Spleen (tissue), 11 donors: ENCODE measurements at regions not wholly inside any gene's neighbourhood (a gene's known extent, or its start where the extent isn't known, plus 50 kb on each side); places are given as distances from the start of the nearest gene placed in this dataset.

Experiments used
- DNase-seq: peaks from one replicate; pipeline ENCODE4 v3.0.0-alpha.2; 2020
- H3K27ac ChIP-seq, 8 donors: fragments of 200-600 bp; sonication (generic) in 7 of 8; 1 replicate in 4 of 8; 2 replicates in 4 of 8; pipeline versions ENCODE4 v1.5.0 to v1.8.0; 2016 to 2021; ENCODE audit warnings: inconsistent platforms in 4 of 8, mild to moderate bottlenecking in 4 of 8, moderate library complexity in 1 of 8
- H3K27me3 ChIP-seq, 7 donors: fragments of 200-600 bp; sonication (generic) in 6 of 7; replicated peaks in 1 of 7; 1 replicate in 4 of 7; 2 replicates in 3 of 7; pipeline versions ENCODE4 v1.5.0 to v1.8.0; 2016 to 2021; ENCODE audit warnings: inconsistent platforms in 3 of 7, mild to moderate bottlenecking in 1 of 7
- H3K36me3 ChIP-seq, 6 donors: fragments of 200-600 bp; sonication (generic) in 5 of 6; 1 replicate in 4 of 6; 2 replicates in 2 of 6; pipeline versions ENCODE4 v1.5.0 to v1.8.0; 2016 to 2021; ENCODE audit warnings: inconsistent platforms in 2 of 6
- H3K4me1 ChIP-seq, 6 donors: fragments of 200-600 bp; sonication (generic) in 5 of 6; 1 replicate in 3 of 6; 2 replicates in 3 of 6; pipeline versions ENCODE4 v1.5.0 to v1.8.0; 2016 to 2021; ENCODE audit warnings: inconsistent platforms in 3 of 6
- H3K4me3 ChIP-seq, 8 donors: fragments of 200-600 bp; sonication (generic) in 7 of 8; 1 replicate in 4 of 8; 2 replicates in 4 of 8; pipeline versions ENCODE4 v1.5.0 to v1.8.0; 2016 to 2021; ENCODE audit warnings: inconsistent platforms in 4 of 8, mild to moderate bottlenecking in 4 of 8, moderate library complexity in 2 of 8
- H3K9me3 ChIP-seq, 8 donors: fragments of 200-600 bp; sonication (generic) in 7 of 8; 1 replicate in 4 of 8; 2 replicates in 4 of 8; pipeline versions ENCODE4 v1.5.0 to v1.8.0; 2016 to 2021; ENCODE audit warnings: inconsistent platforms in 4 of 8
- POLR2A ChIP-seq, 3 donors: fragments of 450-650 bp; IDR thresholded peaks; one replicate each; pipeline ENCODE4 v1.5.1; 2017; ENCODE audit warnings: antibody characterized with exemption in 3 of 3, mild to moderate bottlenecking in 1 of 3
- POLR2AphosphoS5 ChIP-seq, 3 donors: sonication (generic); formaldehyde crosslinking; IDR thresholded peaks; one replicate each; pipeline ENCODE4 v1.5.1; 2017; ENCODE audit warnings: antibody characterized with exemption in 3 of 3
- WGBS, 5 donors: extraction: QIAGEN DNeasy Blood & Tissue Kit in 3 of 5; methylation state at CpG; one replicate each; pipeline versions ENCODE4 v1.1.5 to v1.1.7; 2013 to 2018; 5-methylcytosine and 5-hydroxymethylcytosine counted together
- intact Hi-C: fragments of 100-400 bp; cut with DNase I; formaldehyde crosslinking; loops from one replicate; pipeline ENCODE4 v1.15.0; 2023; ENCODE audit warnings: low total_unique reads
- TF ChIP-seq, protein P1 (sequence below), 11 experiments: fragments of 200-600 bp in 7 of 11; fragments of 450-650 bp in 4 of 11; sonication (generic) in 4 of 11; IDR thresholded peaks in 8 of 11; conservative IDR thresholded peaks in 3 of 11; 1 replicate in 7 of 11; 2 replicates in 4 of 11; pipeline versions ENCODE4 v1.4.0 to v1.8.0; 2016 to 2021; ENCODE audit warnings: antibody characterized with exemption in 11 of 11, inconsistent platforms in 4 of 11, mild to moderate bottlenecking in 1 of 11
- donor health status: healthy with polysubstance abuse.
- donor health status: DM: no; HTN: no; CAD: no; lungs with moderate emphysema.
- donor health status: DM: no; HTN: no; CAD: no.
- donor health status: Bipolar disorder and iron deficiency.
- donor health status: healthy.
- donor health status: DM: no; HTN: no; CAD: no.
- donor health status: DM: yes; HTN: yes; CAD: no.

DNA sequence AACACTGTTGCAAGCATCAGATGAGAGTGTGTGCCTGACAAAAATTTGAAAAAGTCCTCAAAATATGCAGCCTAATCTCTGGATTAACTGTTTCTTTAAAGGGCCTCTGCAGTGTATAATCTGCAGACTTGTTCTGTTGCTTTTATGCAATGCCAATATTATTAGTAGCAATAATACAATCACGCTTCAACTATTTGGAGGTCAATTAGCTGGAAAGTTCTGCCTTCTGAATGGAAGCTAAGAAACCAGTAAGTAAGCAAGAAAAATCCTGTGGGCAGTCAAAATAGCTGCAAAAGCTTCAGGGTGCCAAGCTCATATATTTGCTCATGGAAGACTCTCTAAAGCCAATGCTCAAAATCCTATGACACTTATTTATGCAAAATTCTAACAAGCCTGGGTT is 153.2 kb upstream of the NR2F2 start:
- H3K4me1 ChIP-seq, result peaks cover 0 to 8% (median 2%) of the 10 kb centered on the region in 6 donors
- H3K27me3 ChIP-seq, result no peaks in the 10 kb centered on the region
- WGBS, 5 donors, result 63 to 94% (median 85%) methylated on average over 1 of the region's 1 CpG
- H3K36me3 ChIP-seq, result no peaks in the 10 kb centered on the region
- no peak overlapping the region for H3K4me3 ChIP-seq
- no peaks in the 10 kb centered on the region for H3K9me3 ChIP-seq
- TF ChIP-seq POLR2AphosphoS5 (IDR thresholded peaks at IDR 0.05) (no peak), POLR2A (IDR thresholded peaks at IDR 0.05) (no peak)
- TF ChIP-seq, protein P1, sequence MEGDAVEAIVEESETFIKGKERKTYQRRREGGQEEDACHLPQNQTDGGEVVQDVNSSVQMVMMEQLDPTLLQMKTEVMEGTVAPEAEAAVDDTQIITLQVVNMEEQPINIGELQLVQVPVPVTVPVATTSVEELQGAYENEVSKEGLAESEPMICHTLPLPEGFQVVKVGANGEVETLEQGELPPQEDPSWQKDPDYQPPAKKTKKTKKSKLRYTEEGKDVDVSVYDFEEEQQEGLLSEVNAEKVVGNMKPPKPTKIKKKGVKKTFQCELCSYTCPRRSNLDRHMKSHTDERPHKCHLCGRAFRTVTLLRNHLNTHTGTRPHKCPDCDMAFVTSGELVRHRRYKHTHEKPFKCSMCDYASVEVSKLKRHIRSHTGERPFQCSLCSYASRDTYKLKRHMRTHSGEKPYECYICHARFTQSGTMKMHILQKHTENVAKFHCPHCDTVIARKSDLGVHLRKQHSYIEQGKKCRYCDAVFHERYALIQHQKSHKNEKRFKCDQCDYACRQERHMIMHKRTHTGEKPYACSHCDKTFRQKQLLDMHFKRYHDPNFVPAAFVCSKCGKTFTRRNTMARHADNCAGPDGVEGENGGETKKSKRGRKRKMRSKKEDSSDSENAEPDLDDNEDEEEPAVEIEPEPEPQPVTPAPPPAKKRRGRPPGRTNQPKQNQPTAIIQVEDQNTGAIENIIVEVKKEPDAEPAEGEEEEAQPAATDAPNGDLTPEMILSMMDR (IDR thresholded peaks at IDR 0.05 in 8 of 11, conservative IDR thresholded peaks at IDR 0.05 in 3 of 11), result no peak
- no peak for DNase-seq
- H3K27ac ChIP-seq, result no peak overlapping the region
- intact Hi-C loops, result no loop called here

DNA sequence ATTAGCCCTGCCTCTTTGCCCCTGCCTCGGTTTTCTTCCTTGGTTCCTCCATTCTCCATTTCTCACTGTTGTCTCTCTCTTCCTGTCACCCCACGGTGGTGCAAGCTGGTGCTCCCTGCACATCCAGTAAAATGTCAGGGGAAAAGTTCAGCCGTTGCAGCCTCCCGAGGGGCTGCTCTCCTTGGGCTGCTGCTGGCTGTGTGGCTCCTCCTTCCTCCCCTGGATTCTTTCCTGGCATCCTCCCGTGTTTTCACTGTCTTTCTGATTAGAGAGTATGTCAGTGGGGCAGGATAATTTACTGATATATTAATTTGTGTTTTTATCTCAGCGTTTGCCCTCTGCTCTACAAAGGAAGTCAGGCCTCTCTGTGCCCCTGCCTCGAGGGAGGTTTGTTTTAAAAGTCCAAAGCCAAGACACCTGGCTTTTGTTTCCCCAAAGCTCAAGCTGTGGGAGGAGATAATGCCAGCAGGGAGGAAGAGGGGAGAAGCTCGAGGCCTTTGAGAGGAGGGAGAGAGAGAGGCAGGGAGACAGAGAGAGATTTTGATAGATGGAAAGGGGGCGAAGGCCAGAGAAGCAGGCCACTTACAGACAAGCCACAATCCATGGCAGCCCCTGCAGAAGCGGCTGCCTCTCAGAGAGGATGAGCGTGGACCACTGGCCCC is 150.3 kb upstream of the NR2F2 start:
- 39 to 50% (median 42%) methylated on average over 11 of the region's 11 CpGs for WGBS, 5 donors
- Histone ChIP-seq H3K36me3 (no peaks in the 10 kb centered on the region), H3K9me3 (no peaks in the 10 kb centered on the region), H3K4me3 (no peak overlapping the region), H3K27ac (peak overlapping the region in 1 of 8 donors; percentile 8), H3K4me1 (peaks cover 0 to 8% (median 4%) of the 10 kb centered on the region in 6 donors), H3K27me3 (no peaks in the 10 kb centered on the region)
- no peak for DNase-seq
- intact Hi-C loops, result no loop called here
- TF ChIP-seq, protein P1 (IDR thresholded peaks at IDR 0.05 in 8 of 11, conservative IDR thresholded peaks at IDR 0.05 in 3 of 11), result no peak
- TF ChIP-seq POLR2A (IDR thresholded peaks at IDR 0.05), result no peak
- TF ChIP-seq POLR2AphosphoS5 (IDR thresholded peaks at IDR 0.05), result no peak

DNA sequence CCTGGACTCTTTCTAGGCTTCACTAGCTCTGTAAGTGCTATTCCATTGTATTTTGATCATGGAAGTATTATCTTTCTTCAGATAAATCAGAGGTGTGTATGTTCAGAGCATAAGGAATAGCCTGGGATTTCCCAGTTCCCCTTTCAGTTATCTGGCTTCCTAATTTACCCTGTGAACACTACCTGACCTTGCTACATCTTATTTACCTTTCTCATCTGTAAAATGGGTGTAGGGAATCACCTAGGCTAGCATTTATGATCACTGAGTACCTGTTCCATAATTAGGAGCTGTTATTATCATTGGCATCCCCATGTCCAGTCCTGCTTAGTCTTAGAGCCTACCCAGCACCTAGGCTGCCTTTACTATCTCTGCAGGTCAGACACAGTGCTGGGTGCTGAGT is 149.3 kb upstream of the NR2F2 start:
- intact Hi-C loops, result no loop called here
- H3K4me1 ChIP-seq, result peaks cover 0 to 8% (median 4%) of the 10 kb centered on the region in 6 donors
- H3K27ac ChIP-seq, result peak overlapping the region in 6 of 8 donors; percentile 19 to 62 (median 56)
- no peaks in the 10 kb centered on the region for H3K36me3 ChIP-seq
- no peak overlapping the region for H3K4me3 ChIP-seq
- DNase-seq, result no peak
- no peaks in the 10 kb centered on the region for H3K9me3 ChIP-seq
- TF ChIP-seq POLR2A (IDR thresholded peaks at IDR 0.05) (no peak), POLR2AphosphoS5 (IDR thresholded peaks at IDR 0.05) (no peak)
- TF ChIP-seq, protein P1 (IDR thresholded peaks at IDR 0.05 in 8 of 11, conservative IDR thresholded peaks at IDR 0.05 in 3 of 11), result no peak
- no peaks in the 10 kb centered on the region for H3K27me3 ChIP-seq

DNA sequence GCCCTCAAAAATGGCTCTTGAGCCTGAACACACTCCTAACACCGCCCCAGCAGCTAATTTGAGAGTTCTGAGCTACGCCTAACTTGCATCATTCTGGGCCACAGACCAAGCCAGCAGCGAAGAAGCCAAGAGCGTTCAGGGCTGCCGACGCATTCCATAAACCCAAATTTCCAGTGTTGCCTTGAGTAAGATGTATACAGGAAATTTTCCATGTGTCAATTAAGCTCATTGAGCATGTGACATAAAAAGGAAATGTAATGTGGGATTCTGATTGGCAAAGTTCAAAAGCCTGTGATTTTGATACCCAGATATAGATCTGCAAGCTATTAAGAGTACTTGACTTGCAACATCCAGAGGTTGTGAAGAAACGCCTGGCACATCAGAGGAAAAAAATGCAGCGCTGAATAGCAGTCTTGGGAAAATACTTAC is 148.6 kb upstream of the NR2F2 start:
- no peak for DNase-seq
- Histone ChIP-seq H3K27me3 (no peaks in the 10 kb centered on the region), H3K4me3 (no peak overlapping the region), H3K4me1 (peaks cover 0 to 8% (median 4%) of the 10 kb centered on the region in 6 donors), H3K27ac (peak overlapping the region in 7 of 8 donors; percentile 3 to 62 (median 52)), H3K9me3 (no peaks in the 10 kb centered on the region), H3K36me3 (no peaks in the 10 kb centered on the region)
- WGBS, 5 donors, result 58 to 73% (median 66%) methylated on average over 8 of the region's 8 CpGs
- TF ChIP-seq POLR2A (IDR thresholded peaks at IDR 0.05) (no peak), POLR2AphosphoS5 (IDR thresholded peaks at IDR 0.05) (peak in 2 of 3 donors; percentile 26 to 48)
- TF ChIP-seq, protein P1 (IDR thresholded peaks at IDR 0.05 in 8 of 11, conservative IDR thresholded peaks at IDR 0.05 in 3 of 11), result no peak
- intact Hi-C loops, result no loop called here
